ENCODE measurements at regions not wholly inside any gene's neighbourhood (a gene's known extent, or its start where the extent isn't known, plus 50 kb on each side); places are given as distances from the start of the nearest gene placed in this dataset.

DNA sequence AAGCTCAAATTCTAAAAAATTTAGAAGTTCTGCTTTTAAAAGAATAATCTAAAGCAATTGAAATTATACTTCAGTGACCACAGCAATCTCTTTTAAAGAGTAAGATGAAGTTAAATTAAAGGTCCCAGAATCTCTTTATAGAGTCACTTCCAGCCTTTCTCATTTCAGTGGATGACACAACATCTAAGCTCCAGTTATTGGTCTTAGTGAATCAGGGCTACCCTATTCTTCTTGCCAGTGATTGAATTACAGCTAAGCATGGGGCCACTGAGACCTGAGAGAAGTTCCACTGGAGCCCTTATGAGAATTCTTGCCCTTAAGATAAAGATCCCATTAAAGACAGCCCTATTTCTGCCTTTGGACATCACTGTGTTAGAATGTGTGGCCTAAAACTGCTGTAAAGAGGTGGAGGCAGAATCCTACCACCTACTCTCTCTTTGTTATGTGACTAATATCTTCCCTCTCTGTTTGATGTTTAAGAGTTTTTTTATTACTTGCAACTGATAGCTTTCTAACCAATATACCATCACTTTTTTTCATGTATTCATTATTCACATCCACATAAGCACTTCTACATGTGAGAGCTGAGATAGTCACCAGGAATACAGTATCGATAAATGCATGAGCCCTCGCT, 128.6 kb downstream of the UNC5CL start:
- WGBS, 2 experiments (ENCODE audit: insufficient coverage in 2 of 2), result 86 to 92% methylated on average over 2 of the region's 2 CpGs

DNA sequence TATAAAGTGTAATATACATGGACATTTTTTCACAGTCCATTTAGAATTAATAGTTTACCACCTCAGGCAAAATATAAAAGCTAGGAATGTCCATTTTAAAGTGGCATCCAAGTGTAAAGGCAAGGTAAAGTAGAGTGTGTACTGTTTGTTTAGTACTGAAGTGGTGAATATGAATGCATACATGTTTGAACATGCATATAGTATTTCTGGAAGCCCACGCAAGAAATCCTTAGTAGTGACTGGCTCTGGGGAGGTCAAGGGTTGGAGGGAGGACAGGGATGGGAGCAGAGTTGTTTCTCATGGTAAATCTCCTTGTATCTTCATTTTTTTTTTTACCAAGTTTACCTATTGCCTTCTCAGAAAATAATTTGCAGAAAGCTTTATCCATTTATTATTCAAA, 129.2 kb downstream of the UNC5CL start:
- Histone ChIP-seq H3K4me1 (ENCODE audit: control insufficient read depth, insufficient read depth, low read length, poor library complexity, severe bottlenecking) (no peaks in the 10 kb centered on the region), H3K27ac (ENCODE audit: low read depth, low read length, severe bottlenecking) (no peak overlapping the region), H3K36me3 (ENCODE audit: control insufficient read depth, insufficient read depth, low read length) (no peaks in the 10 kb centered on the region), H3K4me3 (ENCODE audit: extremely low read depth, insufficient read depth, low read length, poor library complexity, severe bottlenecking) (no peak overlapping the region), H3K9me3 (ENCODE audit: control insufficient read depth, low read length) (no peaks in the 10 kb centered on the region)
- 100% methylated on average over 1 of the region's 1 CpG; no CpG with 5 or more reads in 1 of the 2 experiments for WGBS, 2 experiments (ENCODE audit: insufficient coverage in 2 of 2)

More for the DNA sequence above, 128.6 kb downstream of the UNC5CL start:
- Histone ChIP-seq H3K36me3 (ENCODE audit: control insufficient read depth, insufficient read depth, low read length) (no peaks in the 10 kb centered on the region), H3K9me3 (ENCODE audit: control insufficient read depth, low read length) (no peaks in the 10 kb centered on the region), H3K4me3 (ENCODE audit: extremely low read depth, insufficient read depth, low read length, poor library complexity, severe bottlenecking) (no peak overlapping the region), H3K4me1 (ENCODE audit: control insufficient read depth, insufficient read depth, low read length, poor library complexity, severe bottlenecking) (no peaks in the 10 kb centered on the region), H3K27ac (ENCODE audit: low read depth, low read length, severe bottlenecking) (no peak overlapping the region)

DNA sequence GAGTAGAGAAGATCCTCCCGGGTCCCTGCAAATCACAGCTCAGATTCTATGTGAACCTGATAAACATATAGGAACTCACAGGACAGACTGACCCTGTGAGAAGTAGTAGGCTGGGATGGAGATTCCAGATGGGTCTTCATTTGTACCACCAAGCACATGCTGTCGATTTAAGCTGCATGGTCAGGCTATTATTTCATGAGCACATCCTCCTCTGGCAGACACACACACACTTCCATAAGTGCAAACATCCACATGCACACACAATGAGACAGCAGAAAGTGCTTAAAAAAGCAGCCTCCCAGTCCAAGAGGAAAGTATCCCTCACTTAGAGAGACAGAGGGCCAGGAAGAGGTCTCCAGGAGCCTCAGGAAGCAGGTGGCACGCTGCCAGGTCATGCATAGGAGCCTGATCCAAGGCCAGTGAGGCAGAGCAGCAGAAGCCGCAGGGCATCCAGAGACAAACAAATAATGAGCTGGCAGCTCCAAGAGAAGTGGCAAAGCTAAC, 131.8 kb downstream of the UNC5CL start:
- WGBS, 2 experiments (ENCODE audit: insufficient coverage in 2 of 2), result 92 to 93% methylated on average over 2 of the region's 4 CpGs
- no peak overlapping the region for H3K4me3 ChIP-seq (ENCODE audit: extremely low read depth, insufficient read depth, low read length, poor library complexity, severe bottlenecking)
- no peak overlapping the region for H3K27ac ChIP-seq (ENCODE audit: low read depth, low read length, severe bottlenecking)
- no peaks in the 10 kb centered on the region for H3K4me1 ChIP-seq (ENCODE audit: control insufficient read depth, insufficient read depth, low read length, poor library complexity, severe bottlenecking)
- no peaks in the 10 kb centered on the region for H3K9me3 ChIP-seq (ENCODE audit: control insufficient read depth, low read length)
- H3K36me3 ChIP-seq (ENCODE audit: control insufficient read depth, insufficient read depth, low read length), result no peaks in the 10 kb centered on the region

GRCh38 chr6:40906759-40907158, 132.3 kb downstream of the UNC5CL start:
- Histone ChIP-seq H3K36me3 (ENCODE audit: control insufficient read depth, insufficient read depth, low read length) (no peaks in the 10 kb centered on the region), H3K9me3 (ENCODE audit: control insufficient read depth, low read length) (no peaks in the 10 kb centered on the region), H3K4me1 (ENCODE audit: control insufficient read depth, insufficient read depth, low read length, poor library complexity, severe bottlenecking) (no peaks in the 10 kb centered on the region), H3K27ac (ENCODE audit: low read depth, low read length, severe bottlenecking) (no peak overlapping the region), H3K4me3 (ENCODE audit: extremely low read depth, insufficient read depth, low read length, poor library complexity, severe bottlenecking) (no peak overlapping the region)
- WGBS, 2 experiments (ENCODE audit: insufficient coverage in 2 of 2), result 86 to 100% methylated on average over 1 of the region's 3 CpGs

DNA sequence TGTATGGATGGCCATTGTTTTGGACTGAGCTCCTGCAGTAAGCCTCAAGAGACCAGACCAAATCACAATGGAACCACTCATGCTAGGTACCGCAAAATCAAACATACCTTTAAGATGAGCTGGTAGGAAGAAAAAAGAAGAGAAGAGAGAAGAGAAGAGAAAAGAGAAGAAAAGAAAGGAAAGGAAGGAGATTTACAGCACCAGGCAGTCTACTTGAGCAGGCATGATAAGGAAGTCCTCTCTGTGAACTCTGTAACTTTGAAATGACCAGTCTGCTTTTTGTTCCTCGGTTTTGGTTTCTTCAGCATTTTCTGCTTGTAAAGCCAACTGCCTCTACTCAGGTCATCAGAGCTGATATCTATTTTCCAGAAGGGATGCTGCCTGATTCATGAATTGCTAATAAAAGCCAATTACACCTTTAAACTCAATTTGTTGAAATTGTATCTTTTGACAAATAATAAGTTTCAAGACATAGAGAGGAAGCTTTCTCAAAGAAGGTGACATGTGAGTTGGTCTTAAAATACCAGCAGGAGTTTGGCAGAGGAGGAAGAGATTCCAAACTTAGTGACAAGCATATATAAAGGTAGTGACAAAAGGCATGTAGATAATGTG, 134.3 kb downstream of the UNC5CL start:
- no peaks in the 10 kb centered on the region for H3K36me3 ChIP-seq (ENCODE audit: control insufficient read depth, insufficient read depth, low read length)
- WGBS, 2 experiments (ENCODE audit: insufficient coverage in 2 of 2), result 73 to 100% methylated on average over 1 of the region's 2 CpGs
- H3K4me3 ChIP-seq (ENCODE audit: extremely low read depth, insufficient read depth, low read length, poor library complexity, severe bottlenecking), result no peak overlapping the region
- H3K27ac ChIP-seq (ENCODE audit: low read depth, low read length, severe bottlenecking), result no peak overlapping the region
- no peaks in the 10 kb centered on the region for H3K4me1 ChIP-seq (ENCODE audit: control insufficient read depth, insufficient read depth, low read length, poor library complexity, severe bottlenecking)
- H3K9me3 ChIP-seq (ENCODE audit: control insufficient read depth, low read length), result no peaks in the 10 kb centered on the region

DNA sequence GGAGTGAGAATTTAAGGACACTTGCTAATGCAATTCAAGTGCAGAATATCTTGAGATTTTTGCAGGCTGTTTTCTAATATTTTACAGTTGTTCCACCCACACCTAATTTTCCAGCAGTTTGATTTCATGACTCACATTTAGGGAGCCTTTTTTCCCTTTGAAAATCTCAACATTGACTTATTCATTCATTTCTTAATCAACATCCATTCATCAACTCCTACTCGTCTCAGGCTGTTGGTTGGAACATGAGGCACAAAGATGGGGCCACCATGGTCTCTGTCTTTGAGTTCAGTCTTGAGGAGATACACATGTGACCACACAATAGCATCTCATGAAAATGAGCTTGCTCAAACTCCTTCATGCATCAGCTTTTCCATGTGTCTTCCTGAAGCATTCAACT, 135.6 kb downstream of the UNC5CL start:
- Histone ChIP-seq H3K9me3 (ENCODE audit: control insufficient read depth, low read length) (no peaks in the 10 kb centered on the region), H3K4me3 (ENCODE audit: extremely low read depth, insufficient read depth, low read length, poor library complexity, severe bottlenecking) (no peak overlapping the region), H3K4me1 (ENCODE audit: control insufficient read depth, insufficient read depth, low read length, poor library complexity, severe bottlenecking) (no peaks in the 10 kb centered on the region), H3K27ac (ENCODE audit: low read depth, low read length, severe bottlenecking) (no peak overlapping the region), H3K36me3 (ENCODE audit: control insufficient read depth, insufficient read depth, low read length) (no peaks in the 10 kb centered on the region)
- WGBS, 2 experiments (ENCODE audit: insufficient coverage in 2 of 2), result 83% methylated on average over 1 of the region's 1 CpG; no CpG with 5 or more reads in 1 of the 2 experiments

- Histone ChIP-seq H3K36me3 (ENCODE audit: control insufficient read depth, insufficient read depth, low read length) (no peaks in the 10 kb centered on the region), H3K9me3 (ENCODE audit: control insufficient read depth, low read length) (no peaks in the 10 kb centered on the region), H3K27ac (ENCODE audit: low read depth, low read length, severe bottlenecking) (no peak overlapping the region), H3K4me1 (ENCODE audit: control insufficient read depth, insufficient read depth, low read length, poor library complexity, severe bottlenecking) (no peaks in the 10 kb centered on the region), H3K4me3 (ENCODE audit: extremely low read depth, insufficient read depth, low read length, poor library complexity, severe bottlenecking) (no peak overlapping the region)
- 78 to 83% methylated on average over 1 of the region's 1 CpG for WGBS, 2 experiments (ENCODE audit: insufficient coverage in 2 of 2)
Observed at GRCh38 chr6:40901322-40902055, 137.5 kb downstream of the UNC5CL start.

DNA sequence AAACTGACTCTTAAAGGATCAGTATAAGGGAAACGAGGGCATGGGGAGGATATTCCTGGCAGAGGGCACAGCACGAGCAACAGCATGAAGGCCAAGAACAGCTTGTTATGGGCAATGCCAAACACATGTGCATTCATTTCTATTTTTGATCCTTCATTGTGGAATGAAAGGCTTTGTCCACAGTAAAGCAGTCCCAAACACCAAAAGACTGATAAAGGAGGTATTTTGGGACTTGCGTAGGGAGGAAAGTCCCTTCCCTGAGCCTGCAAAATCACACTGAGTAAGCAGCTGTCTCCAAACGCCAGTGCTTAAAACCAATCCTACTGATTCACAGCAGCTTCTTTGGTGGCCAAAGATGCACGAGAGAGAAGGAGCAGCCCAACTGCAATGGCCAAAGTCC, 138.2 kb downstream of the UNC5CL start:
- Histone ChIP-seq H3K36me3 (ENCODE audit: control insufficient read depth, insufficient read depth, low read length) (no peaks in the 10 kb centered on the region), H3K4me1 (ENCODE audit: control insufficient read depth, insufficient read depth, low read length, poor library complexity, severe bottlenecking) (no peaks in the 10 kb centered on the region), H3K27ac (ENCODE audit: low read depth, low read length, severe bottlenecking) (no peak overlapping the region), H3K9me3 (ENCODE audit: control insufficient read depth, low read length) (no peaks in the 10 kb centered on the region), H3K4me3 (ENCODE audit: extremely low read depth, insufficient read depth, low read length, poor library complexity, severe bottlenecking) (no peak overlapping the region)
- WGBS, 2 experiments (ENCODE audit: insufficient coverage in 2 of 2), result 89 to 93% methylated on average over 2 to 5 of the region's 5 CpGs

DNA sequence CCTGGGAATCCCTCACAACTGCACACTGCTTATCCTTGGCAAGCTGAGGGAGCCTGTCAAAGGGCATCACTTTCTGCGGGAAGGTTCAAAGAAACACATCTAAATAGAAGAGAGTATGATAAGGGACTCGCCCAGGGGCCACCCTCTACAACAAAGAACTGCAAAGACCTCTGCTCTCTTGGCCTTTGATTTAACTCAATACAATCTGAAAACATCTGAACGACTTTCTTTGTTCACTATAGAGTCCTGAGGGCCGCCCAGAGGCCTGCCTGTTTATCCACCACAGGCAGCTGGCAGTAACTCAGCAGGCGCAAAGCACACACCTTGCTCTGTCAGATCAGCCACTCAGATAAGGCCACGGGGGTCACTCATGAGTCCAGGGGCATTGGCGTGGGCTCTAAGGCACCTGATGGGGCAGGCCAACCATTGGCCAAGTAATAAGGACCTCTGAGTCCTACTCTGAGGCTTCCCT, 139.3 kb downstream of the UNC5CL start:
- Histone ChIP-seq H3K36me3 (ENCODE audit: control insufficient read depth, insufficient read depth, low read length) (no peaks in the 10 kb centered on the region), H3K4me1 (ENCODE audit: control insufficient read depth, insufficient read depth, low read length, poor library complexity, severe bottlenecking) (no peaks in the 10 kb centered on the region), H3K27ac (ENCODE audit: low read depth, low read length, severe bottlenecking) (no peak overlapping the region), H3K4me3 (ENCODE audit: extremely low read depth, insufficient read depth, low read length, poor library complexity, severe bottlenecking) (no peak overlapping the region), H3K9me3 (ENCODE audit: control insufficient read depth, low read length) (no peaks in the 10 kb centered on the region)
- 72 to 87% methylated on average over 5 of the region's 7 CpGs for WGBS, 2 experiments (ENCODE audit: insufficient coverage in 2 of 2)

DNA sequence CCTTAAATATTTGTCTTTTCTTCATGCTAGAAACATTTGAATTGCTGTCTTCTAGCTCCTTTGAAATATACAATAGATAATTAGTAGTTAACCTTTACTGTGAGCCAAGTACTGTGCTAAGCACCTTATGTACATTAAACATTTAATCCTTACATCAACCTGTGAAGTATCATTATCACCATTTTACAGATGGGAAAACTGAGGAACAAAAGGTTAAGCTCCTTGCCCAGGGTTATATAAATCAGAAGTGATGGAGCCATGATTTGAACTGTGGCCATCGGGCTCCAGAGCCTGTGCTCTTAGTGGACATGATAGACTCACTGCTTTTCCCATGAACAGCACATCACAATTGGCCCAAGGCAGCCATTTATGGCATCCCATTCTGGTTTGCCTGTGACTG, 140.9 kb downstream of the UNC5CL start:
- WGBS, 2 experiments (ENCODE audit: insufficient coverage in 2 of 2), result 88 to 100% methylated on average over 1 of the region's 1 CpG
- no peak overlapping the region for H3K27ac ChIP-seq (ENCODE audit: low read depth, low read length, severe bottlenecking)
- H3K36me3 ChIP-seq (ENCODE audit: control insufficient read depth, insufficient read depth, low read length), result no peaks in the 10 kb centered on the region
- no peak overlapping the region for H3K4me3 ChIP-seq (ENCODE audit: extremely low read depth, insufficient read depth, low read length, poor library complexity, severe bottlenecking)
- no peaks in the 10 kb centered on the region for H3K4me1 ChIP-seq (ENCODE audit: control insufficient read depth, insufficient read depth, low read length, poor library complexity, severe bottlenecking)
- no peaks in the 10 kb centered on the region for H3K9me3 ChIP-seq (ENCODE audit: control insufficient read depth, low read length)

All from mesodermal cell (in vitro differentiated cells).